Left lung (tissue), 4 donors: ENCODE measurements at regions not wholly inside any gene's neighbourhood (a gene's known extent, or its start where the extent isn't known, plus 50 kb on each side); places are given as distances from the start of the nearest gene placed in this dataset.

Experiments used
- ATAC-seq: fragments of 200-7000 bp; cut with Tn5 transposase; one replicate; pipeline ENCODE4 v1.9.1; 2020; ENCODE audit warnings: moderate library complexity
- DNase-seq, 4 donors: peaks; one replicate each; pipeline ENCODE4 v3.0.0-alpha.2; 2013 to 2020
- H3K27ac ChIP-seq, 2 donors: fragments of 200-600 bp; sonication (generic) in 1 of 2; one replicate each; pipeline versions ENCODE4 v1.5.0 to v1.8.0; 2020 to 2021
- H3K27me3 ChIP-seq, 2 donors: fragments of 200-600 bp; sonication (generic) in 1 of 2; one replicate each; pipeline versions ENCODE4 v1.5.0 to v1.8.0; 2020 to 2021
- H3K36me3 ChIP-seq, 2 donors: fragments of 200-600 bp; sonication (generic) in 1 of 2; one replicate each; pipeline versions ENCODE4 v1.5.0 to v1.8.0; 2020 to 2021
- H3K4me1 ChIP-seq, 2 donors: fragments of 200-600 bp; one replicate each; pipeline ENCODE4 v1.8.0; 2021
- H3K4me3 ChIP-seq, 2 donors: fragments of 200-600 bp; sonication (generic) in 1 of 2; one replicate each; pipeline versions ENCODE4 v1.5.0 to v1.8.0; 2020 to 2021; ENCODE audit warnings: mild to moderate bottlenecking in 1 of 2
- H3K9me3 ChIP-seq, 2 donors: fragments of 200-600 bp; sonication (generic) in 1 of 2; one replicate each; pipeline versions ENCODE4 v1.5.0 to v1.8.0; 2020 to 2021
- intact Hi-C, 2 donors: fragments of 100-400 bp; cut with DNase I; formaldehyde crosslinking; loops; one replicate each; pipeline versions ENCODE4 v1.11.2 to v1.14.2; 2022
- TF ChIP-seq, protein P1 (sequence below), 2 donors: fragments of 200-600 bp; sonication (generic) in 1 of 2; IDR thresholded peaks; one replicate each; pipeline versions ENCODE4 v1.5.0 to v1.8.0; 2021; ENCODE audit warnings: antibody characterized with exemption in 2 of 2
- donor health status: DM: no; HTN: yes; CAD: no.
- donor health status: DM: no; HTN: no; CAD: no.

DNA sequence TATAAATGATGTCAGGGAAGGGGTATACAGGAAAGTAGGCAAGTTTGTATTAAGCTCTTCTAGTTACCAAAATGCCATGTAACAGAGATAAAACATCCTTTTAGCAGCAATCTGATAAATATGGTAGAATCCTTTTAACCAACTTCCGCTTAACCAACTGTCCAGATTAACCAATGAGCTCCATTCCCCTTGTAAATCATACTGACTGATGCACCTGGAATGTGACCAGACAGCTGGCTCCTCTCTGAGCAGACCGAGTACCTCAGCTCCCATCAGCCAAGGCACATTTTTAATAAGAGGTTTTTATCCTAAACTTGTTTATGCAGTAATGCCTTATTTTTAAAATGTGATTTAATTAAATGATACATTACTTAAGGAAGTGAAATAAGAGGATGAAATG lies 66.4 kb downstream of the KLF12 start:
- TF ChIP-seq, protein P1, sequence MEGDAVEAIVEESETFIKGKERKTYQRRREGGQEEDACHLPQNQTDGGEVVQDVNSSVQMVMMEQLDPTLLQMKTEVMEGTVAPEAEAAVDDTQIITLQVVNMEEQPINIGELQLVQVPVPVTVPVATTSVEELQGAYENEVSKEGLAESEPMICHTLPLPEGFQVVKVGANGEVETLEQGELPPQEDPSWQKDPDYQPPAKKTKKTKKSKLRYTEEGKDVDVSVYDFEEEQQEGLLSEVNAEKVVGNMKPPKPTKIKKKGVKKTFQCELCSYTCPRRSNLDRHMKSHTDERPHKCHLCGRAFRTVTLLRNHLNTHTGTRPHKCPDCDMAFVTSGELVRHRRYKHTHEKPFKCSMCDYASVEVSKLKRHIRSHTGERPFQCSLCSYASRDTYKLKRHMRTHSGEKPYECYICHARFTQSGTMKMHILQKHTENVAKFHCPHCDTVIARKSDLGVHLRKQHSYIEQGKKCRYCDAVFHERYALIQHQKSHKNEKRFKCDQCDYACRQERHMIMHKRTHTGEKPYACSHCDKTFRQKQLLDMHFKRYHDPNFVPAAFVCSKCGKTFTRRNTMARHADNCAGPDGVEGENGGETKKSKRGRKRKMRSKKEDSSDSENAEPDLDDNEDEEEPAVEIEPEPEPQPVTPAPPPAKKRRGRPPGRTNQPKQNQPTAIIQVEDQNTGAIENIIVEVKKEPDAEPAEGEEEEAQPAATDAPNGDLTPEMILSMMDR (IDR thresholded peaks at IDR 0.05) = no peak
- peaks cover 0 to 9% of the 10 kb centered on the region in 2 donors for H3K4me1 ChIP-seq
- no peaks in the 10 kb centered on the region for H3K9me3 ChIP-seq
- H3K4me3 ChIP-seq = no peak overlapping the region
- H3K36me3 ChIP-seq = no peaks in the 10 kb centered on the region
- intact Hi-C loops = no loop called here
- ATAC-seq (no peak), DNase-seq (no peak)
- no peaks in the 10 kb centered on the region for H3K27me3 ChIP-seq
- H3K27ac ChIP-seq = no peak overlapping the region

DNA sequence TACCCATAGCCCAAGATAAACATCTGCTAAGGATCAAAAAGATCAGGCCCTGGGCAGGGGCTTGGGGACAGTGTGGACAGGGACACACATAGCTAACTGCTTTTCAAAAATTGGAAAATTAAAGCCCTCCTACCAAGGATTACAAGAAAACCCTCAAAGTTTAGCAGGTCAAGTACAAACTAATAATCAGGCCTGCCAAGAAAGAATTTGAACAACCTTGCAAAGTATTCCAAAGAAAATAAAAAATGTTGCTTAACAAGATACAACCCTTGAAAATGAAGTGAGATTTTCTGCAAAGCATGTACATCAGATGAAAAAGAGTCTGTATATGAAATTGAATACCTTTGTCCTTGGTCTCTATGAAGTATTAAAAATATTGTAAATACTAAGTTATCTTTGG lies 67.3 kb downstream of the KLF12 start:
- H3K27ac ChIP-seq = no peak overlapping the region
- no peaks in the 10 kb centered on the region for H3K9me3 ChIP-seq
- TF ChIP-seq, protein P1 (IDR thresholded peaks at IDR 0.05) = no peak
- no peaks in the 10 kb centered on the region for H3K27me3 ChIP-seq
- DNase-seq (no peak), ATAC-seq (no peak)
- intact Hi-C loops = no loop called here
- H3K36me3 ChIP-seq = no peaks in the 10 kb centered on the region
- H3K4me1 ChIP-seq = peaks cover 0 to 9% of the 10 kb centered on the region in 2 donors
- no peak overlapping the region for H3K4me3 ChIP-seq

DNA sequence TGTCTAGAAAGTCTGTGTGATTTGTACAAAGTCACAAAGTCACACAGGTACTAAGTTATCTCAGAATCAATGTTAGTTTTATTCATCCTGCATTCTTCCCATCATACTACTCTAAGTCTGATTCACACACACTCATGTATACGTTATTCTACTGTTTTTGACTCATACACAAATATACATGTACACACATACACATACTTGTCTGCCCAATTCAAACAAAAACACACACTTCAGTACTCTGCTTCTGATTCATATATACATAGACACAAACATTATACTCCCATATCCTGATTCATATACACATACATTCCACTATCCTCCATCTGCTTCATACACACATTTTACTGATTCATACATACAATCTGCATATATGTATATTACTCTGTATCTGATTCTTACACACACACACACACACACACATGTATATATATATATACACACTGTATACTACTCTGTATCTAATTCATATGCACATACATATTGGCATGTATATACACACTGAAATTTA lies 69.3 kb downstream of the KLF12 start:
- Histone ChIP-seq H3K9me3 (no peaks in the 10 kb centered on the region), H3K4me3 (no peak overlapping the region), H3K4me1 (peaks cover 0 to 9% of the 10 kb centered on the region in 2 donors), H3K27ac (no peak overlapping the region), H3K36me3 (no peaks in the 10 kb centered on the region), H3K27me3 (no peaks in the 10 kb centered on the region)
- TF ChIP-seq, protein P1 (IDR thresholded peaks at IDR 0.05) = no peak
- intact Hi-C loops = no loop called here
- no peak for ATAC-seq
- no peak for DNase-seq

DNA sequence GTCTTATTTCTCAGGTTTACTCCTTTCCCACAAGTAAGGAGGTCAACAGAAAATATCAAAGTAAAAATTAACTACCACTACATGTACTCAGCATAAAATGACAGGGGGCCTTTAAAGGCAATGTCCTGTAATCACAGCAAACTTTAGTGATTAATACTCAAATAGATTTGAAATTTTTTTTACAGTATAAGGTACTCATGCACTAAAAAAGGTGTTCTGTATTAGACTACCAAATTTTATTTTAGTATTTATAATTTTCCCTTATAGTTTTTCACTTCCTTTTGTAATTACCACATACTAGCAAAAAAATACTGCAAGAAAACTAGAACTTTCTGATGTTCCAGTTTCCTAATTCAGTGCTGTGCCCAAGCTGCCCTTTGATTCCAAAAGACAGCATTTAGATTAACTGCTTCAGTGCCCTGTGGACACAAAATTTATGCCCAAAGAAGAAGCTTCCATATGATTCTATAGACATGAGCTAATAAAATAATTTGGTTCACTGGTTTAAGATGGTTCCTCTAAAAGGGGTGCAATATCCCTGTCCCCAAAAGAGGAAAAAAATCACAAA lies 70.6 kb downstream of the KLF12 start:
- no peaks in the 10 kb centered on the region for H3K9me3 ChIP-seq
- no peaks in the 10 kb centered on the region for H3K36me3 ChIP-seq
- H3K4me1 ChIP-seq = peaks cover 0 to 9% of the 10 kb centered on the region in 2 donors
- intact Hi-C loops = no loop called here
- H3K27me3 ChIP-seq = no peaks in the 10 kb centered on the region
- TF ChIP-seq, protein P1 (IDR thresholded peaks at IDR 0.05) = no peak
- DNase-seq (no peak), ATAC-seq (no peak)
- peak overlapping the region in 1 of 2 donors; percentile 19 for H3K27ac ChIP-seq
- no peak overlapping the region for H3K4me3 ChIP-seq

DNA sequence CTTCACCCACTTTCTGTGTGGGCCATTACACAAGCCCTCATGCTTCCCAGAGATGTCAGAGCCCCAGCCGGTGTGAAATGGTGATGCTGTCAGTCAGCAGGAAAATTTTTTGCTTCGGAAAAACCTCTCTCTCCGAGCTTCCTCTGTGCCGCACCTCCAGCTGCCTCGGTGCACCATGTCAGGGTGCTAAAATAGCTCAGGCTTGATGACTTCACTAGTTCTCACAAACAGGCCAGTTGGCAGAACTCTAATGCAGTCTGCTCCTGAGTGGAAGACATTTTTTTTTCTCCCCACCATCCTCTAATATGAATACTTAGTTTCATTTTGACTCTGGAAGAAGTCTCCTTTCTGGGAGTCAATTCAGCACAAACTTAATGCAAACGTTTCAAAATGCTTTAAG lies 71.3 kb downstream of the KLF12 start:
- no peaks in the 10 kb centered on the region for H3K27me3 ChIP-seq
- intact Hi-C loops = no loop called here
- peaks cover 0 to 9% of the 10 kb centered on the region in 2 donors for H3K4me1 ChIP-seq
- H3K4me3 ChIP-seq = no peak overlapping the region
- DNase-seq = no peak
- TF ChIP-seq, protein P1 (IDR thresholded peaks at IDR 0.05) = no peak
- H3K36me3 ChIP-seq = no peaks in the 10 kb centered on the region
- peak overlapping the region; percentile 19 to 34 for H3K27ac ChIP-seq
- ATAC-seq = peak; percentile 17
- H3K9me3 ChIP-seq = no peaks in the 10 kb centered on the region
